HUES6 (cell line): ENCODE measurements at regions not wholly inside any gene's neighbourhood (a gene's known extent, or its start where the extent isn't known, plus 50 kb on each side); places are given as distances from the start of the nearest gene placed in this dataset.

Experiments
- H3K27ac ChIP-seq: 2 replicates; pipeline ENCODE4 v1.7.0; 2013; ENCODE audit warnings: low read depth, mild to moderate bottlenecking, low read length, inconsistent platforms
- H3K27me3 ChIP-seq: 2 replicates; pipeline ENCODE4 v1.6.1; 2013; ENCODE audit warnings: low read length; ENCODE audit not compliant: control insufficient read depth, insufficient read depth
- H3K36me3 ChIP-seq: 2 replicates; pipeline ENCODE4 v1.6.1; 2013; ENCODE audit warnings: low read length; ENCODE audit not compliant: control insufficient read depth, insufficient read depth
- H3K4me1 ChIP-seq: 2 replicates; pipeline ENCODE4 v1.6.1; 2013; ENCODE audit warnings: low read length; ENCODE audit not compliant: control insufficient read depth, insufficient read depth
- H3K4me3 ChIP-seq: 2 replicates; pipeline ENCODE4 v1.5.1; 2013; ENCODE audit warnings: low read depth, low read length
- H3K9ac ChIP-seq: one replicate; pipeline ENCODE4 v1.6.1; 2013; ENCODE audit warnings: mild to moderate bottlenecking, low read length
- H3K9me3 ChIP-seq: 2 replicates; pipeline ENCODE4 v1.6.1; 2013; ENCODE audit warnings: low read depth, low read length; ENCODE audit not compliant: control insufficient read depth, insufficient read depth

DNA sequence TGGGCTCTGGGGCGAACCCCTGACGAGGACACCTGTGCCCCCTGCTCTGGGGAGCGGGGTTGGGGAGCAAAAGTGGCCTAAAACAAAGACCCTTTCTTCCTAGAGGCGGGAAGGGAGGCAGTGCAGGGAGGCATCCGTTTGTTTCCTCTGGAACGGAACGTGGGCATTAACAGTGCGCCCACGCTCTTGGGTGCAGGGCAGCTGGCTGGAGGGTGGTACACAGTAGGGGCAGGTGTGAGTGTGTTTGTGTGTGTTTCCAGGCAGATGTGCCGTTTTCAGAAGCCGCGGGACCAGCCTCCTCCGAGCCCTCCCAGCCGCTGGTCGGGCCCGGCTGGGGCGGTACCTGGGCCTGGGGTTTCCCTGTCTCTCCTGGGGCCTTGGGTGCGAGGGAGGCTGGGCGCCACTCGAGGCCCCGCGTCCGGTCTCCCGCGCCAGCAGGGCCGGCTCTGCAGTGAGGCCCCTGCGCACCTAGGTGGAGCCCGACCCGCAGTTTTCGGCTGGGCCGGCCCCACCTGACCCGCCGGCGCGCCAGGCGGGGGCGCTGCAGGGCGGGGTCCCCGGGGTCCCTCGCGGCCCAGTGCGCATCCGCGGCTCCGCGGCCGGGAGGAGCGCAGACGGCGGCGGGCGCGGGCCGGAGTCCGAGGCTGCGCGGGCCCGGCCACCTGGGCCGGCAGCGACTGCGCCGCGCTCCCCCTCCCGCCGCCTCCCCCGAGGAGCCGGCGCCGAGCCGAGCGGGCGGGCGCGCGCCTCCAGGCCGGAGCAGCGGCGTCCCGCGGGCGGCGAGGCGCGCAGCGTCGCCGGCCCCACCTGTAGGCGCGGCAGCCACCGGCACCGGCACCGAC is 1252.7 kb downstream of the BRD1 start:
- H3K36me3 ChIP-seq = no peaks in the 10 kb centered on the region
- H3K9me3 ChIP-seq = peaks cover 21% of the 10 kb centered on the region
- H3K4me3 ChIP-seq = peak overlapping the region; percentile 39
- H3K27ac ChIP-seq = no peak overlapping the region
- H3K27me3 ChIP-seq = peaks cover 19% of the 10 kb centered on the region
- H3K9ac ChIP-seq = no peak overlapping the region
- H3K4me1 ChIP-seq = no peaks in the 10 kb centered on the region

DNA sequence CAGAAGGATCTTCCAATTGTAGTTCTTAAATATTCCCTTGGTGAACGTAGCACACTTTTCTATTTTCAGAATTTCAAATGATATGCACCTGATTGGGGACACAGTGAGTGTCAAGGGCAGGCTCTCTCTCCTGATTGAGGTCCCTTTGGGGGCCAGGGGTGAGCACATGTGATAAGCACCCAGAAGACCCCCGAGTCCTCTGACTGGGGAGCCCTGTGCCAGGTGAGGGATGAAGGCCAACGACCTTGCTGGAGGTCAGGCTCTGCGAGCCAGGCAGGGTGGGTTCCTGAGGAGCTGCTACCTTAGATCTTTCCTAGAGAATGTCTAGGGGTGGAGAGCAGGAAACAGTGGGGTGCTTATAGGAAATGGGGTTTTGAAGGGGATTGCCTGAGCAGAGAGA is 1253.9 kb downstream of the BRD1 start:
- no peaks in the 10 kb centered on the region for H3K36me3 ChIP-seq
- H3K27ac ChIP-seq = no peak overlapping the region
- H3K4me3 ChIP-seq = no peak overlapping the region
- no peak overlapping the region for H3K9ac ChIP-seq
- no peaks in the 10 kb centered on the region for H3K4me1 ChIP-seq
- H3K9me3 ChIP-seq = peaks cover 32% of the 10 kb centered on the region
- H3K27me3 ChIP-seq = peaks cover 19% of the 10 kb centered on the region

DNA sequence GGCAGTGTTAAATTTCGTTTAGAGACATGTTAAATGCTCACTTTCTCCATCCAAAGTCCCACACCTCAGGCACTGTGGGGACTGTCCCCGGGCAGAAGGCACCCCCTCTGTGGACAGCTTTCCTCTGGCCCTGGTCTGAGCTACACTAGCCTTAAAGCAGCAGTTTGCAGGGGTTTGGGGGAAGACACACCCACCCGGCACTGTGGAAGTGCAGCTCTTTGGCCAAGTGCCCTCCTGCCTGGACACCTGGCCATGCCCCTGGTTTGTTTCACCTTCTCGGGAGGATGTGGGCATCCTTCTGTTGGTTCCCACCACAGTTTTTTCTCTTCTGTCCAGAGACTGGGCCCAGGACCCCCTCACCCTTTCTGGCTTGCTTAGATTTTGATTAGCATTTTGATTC is 1254.7 kb downstream of the BRD1 start:
- Histone ChIP-seq H3K27me3 (peaks cover 19% of the 10 kb centered on the region), H3K4me3 (no peak overlapping the region), H3K4me1 (no peaks in the 10 kb centered on the region), H3K27ac (no peak overlapping the region), H3K9ac (no peak overlapping the region), H3K9me3 (peaks cover 33% of the 10 kb centered on the region), H3K36me3 (no peaks in the 10 kb centered on the region)

DNA sequence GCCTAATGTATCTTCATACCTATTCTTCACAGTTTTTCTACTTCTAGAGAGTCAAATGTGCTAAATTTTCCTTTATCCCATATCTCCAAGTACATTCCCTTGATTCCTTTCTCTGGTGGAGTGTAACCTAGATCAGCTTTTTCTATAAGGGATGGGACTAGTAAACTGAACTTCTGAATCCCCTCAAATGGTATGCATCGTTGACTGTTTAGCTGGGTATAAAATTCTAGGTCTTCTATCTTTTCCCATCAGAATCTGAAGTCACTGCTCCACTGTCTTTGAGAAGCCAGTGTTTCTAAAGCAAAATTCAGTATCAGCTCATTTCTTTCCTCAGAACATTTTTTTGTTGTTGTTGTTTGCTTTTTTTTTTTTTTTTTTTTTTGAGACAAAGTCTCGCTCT is 1256.8 kb downstream of the BRD1 start:
- no peak overlapping the region for H3K27ac ChIP-seq
- H3K4me1 ChIP-seq = no peaks in the 10 kb centered on the region
- H3K36me3 ChIP-seq = no peaks in the 10 kb centered on the region
- H3K9ac ChIP-seq = no peak overlapping the region
- H3K27me3 ChIP-seq = peaks cover 10% of the 10 kb centered on the region
- H3K9me3 ChIP-seq = peaks cover 36% of the 10 kb centered on the region
- no peak overlapping the region for H3K4me3 ChIP-seq

DNA sequence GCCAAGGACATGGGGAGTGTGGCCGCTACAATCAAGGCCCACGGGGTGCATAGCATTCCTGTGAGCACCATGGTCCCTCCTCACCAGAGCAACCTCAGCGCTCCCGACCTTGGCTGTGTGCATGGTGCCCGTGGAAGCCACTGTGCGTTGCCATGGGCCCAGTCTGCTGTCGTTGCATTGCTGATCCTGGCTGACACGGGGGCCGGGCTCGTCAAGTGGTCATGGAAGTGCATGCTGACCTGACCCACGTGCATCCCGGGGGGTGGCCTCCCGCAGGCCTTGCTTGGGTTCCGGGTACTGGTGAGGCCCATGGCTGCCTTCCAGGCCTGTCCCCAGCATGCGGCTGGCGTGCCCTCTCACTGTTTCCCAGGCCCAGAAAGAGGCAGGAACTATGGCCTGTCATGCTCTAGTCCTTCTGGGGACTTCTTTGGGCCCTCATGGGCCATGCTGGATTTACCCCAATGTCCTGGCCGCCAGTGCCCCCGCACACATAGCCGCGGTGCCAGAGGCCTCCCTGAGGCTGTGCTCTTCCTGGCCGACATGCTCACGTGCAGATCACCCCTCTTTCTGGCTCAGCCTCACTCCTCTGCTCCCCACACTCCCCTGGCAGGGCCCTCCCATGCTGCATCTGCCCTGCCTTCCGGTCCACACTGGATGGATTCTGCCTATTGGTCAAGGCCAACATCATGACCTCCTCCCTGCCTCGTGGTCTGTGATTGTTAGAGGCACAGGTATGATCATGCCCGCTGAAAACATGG is 1258.0 kb downstream of the BRD1 start:
- peaks cover 38% of the 10 kb centered on the region for H3K9me3 ChIP-seq
- no peak overlapping the region for H3K27ac ChIP-seq
- peaks cover 8% of the 10 kb centered on the region for H3K27me3 ChIP-seq
- no peaks in the 10 kb centered on the region for H3K36me3 ChIP-seq
- no peaks in the 10 kb centered on the region for H3K4me1 ChIP-seq
- H3K9ac ChIP-seq = no peak overlapping the region
- H3K4me3 ChIP-seq = no peak overlapping the region

DNA sequence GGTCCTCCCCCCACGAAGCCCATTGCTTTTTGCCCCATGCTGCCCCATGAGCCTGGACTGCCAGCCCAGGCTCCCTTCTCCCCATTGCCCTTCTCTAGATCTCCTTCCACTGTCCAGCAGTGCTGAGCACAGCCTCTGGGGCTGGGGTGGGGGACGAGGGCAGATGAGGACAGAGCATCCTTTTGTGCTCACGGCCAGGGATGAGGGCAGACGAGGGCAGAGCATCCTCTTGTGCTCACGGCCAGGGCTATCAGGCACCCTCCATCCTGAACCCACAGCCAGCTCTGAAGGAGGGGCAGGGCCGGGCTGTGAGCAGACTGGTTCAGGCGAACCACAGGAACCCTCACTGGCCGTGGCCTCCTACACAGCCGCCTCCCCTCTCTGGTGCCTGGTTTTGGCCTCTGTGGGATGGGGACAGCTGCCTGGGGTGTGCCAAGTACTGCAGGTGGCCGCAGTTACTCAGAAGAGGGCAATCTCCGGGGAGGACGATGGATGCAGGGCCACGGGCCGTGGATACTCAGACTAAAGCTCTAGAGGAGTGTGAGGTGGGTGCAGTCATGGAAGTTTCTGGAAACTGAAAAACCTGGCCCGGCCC is 1258.8 kb downstream of the BRD1 start:
- Histone ChIP-seq H3K36me3 (no peaks in the 10 kb centered on the region), H3K9me3 (peaks cover 35% of the 10 kb centered on the region), H3K27me3 (no peaks in the 10 kb centered on the region; the same call in 1 of the 2 replicates), H3K9ac (no peak overlapping the region), H3K4me3 (no peak overlapping the region), H3K27ac (no peak overlapping the region), H3K4me1 (no peaks in the 10 kb centered on the region)

DNA sequence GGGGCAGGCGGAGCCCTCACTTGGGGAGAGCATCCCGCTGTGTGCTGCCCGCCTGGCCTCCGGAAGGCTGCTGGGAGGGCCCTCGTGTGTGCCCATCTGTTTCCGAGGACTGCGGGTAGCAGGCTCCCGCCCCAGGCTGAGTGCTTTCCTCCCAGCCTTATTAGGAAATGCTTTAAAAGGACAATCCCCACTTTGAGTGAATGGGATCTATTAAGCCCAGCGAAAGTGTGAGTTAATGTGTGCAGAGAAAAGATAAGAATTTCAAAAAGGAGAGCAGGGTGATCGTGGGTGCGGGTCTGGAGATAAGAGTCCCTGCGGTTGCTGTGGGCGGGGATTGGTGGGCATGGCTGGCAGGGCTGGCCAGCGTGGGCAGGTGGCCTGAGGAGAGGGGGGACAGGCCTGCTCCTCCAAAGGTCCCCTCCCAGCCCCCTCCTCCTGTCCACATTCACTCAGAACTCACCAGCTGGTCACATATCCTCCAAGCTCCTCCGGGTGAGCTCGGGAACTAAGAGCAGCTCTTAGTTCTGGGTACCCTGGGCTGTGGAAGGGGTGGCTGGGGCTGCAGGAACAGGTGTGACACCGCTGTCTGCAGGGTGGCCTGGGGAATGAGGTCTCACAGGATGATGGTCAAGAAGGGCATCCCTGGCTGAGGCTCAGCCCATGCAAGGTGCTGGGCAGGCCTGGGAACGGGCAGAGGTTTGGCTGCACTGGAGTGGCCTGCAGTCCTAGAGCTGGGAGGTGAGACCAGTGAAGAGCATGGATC is 1260.3 kb downstream of the BRD1 start:
- H3K36me3 ChIP-seq = no peaks in the 10 kb centered on the region
- H3K27me3 ChIP-seq = no peaks in the 10 kb centered on the region
- peaks cover 32% of the 10 kb centered on the region for H3K9me3 ChIP-seq
- H3K9ac ChIP-seq = no peak overlapping the region
- H3K4me3 ChIP-seq = no peak overlapping the region
- H3K27ac ChIP-seq = no peak overlapping the region
- H3K4me1 ChIP-seq = no peaks in the 10 kb centered on the region

DNA sequence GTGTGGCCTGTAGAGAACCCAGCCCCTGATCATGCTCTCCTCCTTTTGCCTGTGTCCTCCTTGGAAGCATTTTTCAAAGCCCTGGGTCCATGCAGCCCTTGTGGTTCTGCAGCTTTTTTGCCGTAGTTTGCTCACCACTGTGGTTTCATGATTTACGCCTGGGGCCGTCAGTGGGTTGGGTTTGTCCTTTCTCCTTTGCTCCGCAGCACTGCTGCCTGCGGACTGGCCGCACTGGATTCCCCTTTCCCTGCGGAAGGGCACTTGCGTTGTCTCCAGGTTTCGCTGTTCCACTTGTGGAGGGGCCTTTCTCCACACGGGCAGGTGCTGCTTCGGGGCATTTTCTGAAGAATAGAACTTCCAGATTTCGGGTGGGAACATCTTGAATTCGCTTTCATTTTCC is 1260.9 kb downstream of the BRD1 start:
- H3K4me3 ChIP-seq = no peak overlapping the region
- H3K9ac ChIP-seq = no peak overlapping the region
- H3K4me1 ChIP-seq = no peaks in the 10 kb centered on the region
- H3K27me3 ChIP-seq = no peaks in the 10 kb centered on the region
- H3K27ac ChIP-seq = no peak overlapping the region
- peaks cover 27% of the 10 kb centered on the region for H3K9me3 ChIP-seq
- no peaks in the 10 kb centered on the region for H3K36me3 ChIP-seq

DNA sequence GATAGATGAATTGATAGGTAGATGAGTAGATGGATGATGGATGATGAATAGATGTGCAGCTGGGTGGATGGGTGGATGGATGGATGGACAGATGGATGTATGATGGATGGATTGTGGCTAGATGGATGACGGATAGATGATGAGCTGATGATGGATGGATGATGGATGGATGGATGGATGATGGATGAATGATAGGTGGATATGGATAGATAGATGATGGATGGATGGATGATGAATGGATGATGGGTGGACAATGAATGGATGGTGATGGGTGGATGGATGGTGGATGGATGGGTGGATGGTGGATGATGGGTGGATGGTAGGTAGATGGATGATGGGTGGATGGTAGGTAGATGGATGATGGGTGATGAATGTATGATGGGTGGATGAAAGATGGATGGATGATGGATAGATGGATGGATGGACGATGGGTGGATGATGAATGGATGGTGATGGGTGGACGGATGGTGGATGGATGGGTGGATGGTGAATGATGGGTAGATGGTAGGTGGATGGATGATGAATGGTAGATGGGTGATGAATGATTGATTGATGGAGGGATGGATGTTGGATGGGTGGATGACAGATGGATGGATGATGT is 1261.7 kb downstream of the BRD1 start:
- Histone ChIP-seq H3K27me3 (no peaks in the 10 kb centered on the region), H3K9ac (no peak overlapping the region), H3K4me3 (no peak overlapping the region), H3K4me1 (peaks cover 3% of the 10 kb centered on the region; the same call in 1 of the 2 replicates), H3K27ac (no peak overlapping the region), H3K9me3 (peaks cover 27% of the 10 kb centered on the region), H3K36me3 (no peaks in the 10 kb centered on the region)

DNA sequence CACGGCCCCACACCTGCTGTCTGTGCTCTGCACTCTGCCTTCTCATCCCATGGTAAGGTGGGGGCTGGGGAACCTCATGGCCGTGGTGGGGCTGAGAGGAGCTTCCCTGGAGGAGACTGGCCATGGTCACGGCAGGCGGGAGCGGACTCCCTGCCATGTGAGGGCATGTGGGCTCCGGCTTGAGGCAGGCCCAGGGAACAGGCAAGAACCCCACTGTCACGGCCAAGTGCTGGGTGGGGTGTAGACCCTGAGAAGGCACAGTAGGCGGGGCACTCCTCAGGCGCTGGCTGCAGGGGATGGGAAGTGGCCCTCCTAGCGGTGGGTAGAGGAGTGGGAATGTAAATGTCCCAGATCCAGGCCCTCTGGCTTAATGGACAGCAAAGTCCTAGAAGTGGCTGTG is 1262.7 kb downstream of the BRD1 start:
- Histone ChIP-seq H3K27ac (no peak overlapping the region), H3K9ac (no peak overlapping the region), H3K4me1 (peaks cover 3% of the 10 kb centered on the region; the same call in 1 of the 2 replicates), H3K36me3 (no peaks in the 10 kb centered on the region), H3K27me3 (no peaks in the 10 kb centered on the region), H3K4me3 (no peak overlapping the region), H3K9me3 (peaks cover 17% of the 10 kb centered on the region)
